ENCODE measurements at regions not wholly inside any gene's neighbourhood (a gene's known extent, or its start where the extent isn't known, plus 50 kb on each side); places are given as distances from the start of the nearest gene placed in this dataset.

GRCh38 chr1:221327954-221328353, 413.9 kb downstream of the DUSP10 start:
- dilution Hi-C loops (cut with MboI; ENCODE audit: extremely low pct_ligation_motif_present, low sequenced_read_pairs) = no loop called here
- H3K4me2 ChIP-seq (ENCODE audit: control insufficient read depth, extremely low read depth, insufficient read depth, low read depth, low read length) = no peak overlapping the region
- TF ChIP-seq EZH2 (IDR thresholded peaks at IDR 0.05; ENCODE audit: low read length) = no peak
- no peak for TF ChIP-seq CTCF (optimal IDR thresholded peaks at IDR 0.05 in 1 of 3, IDR thresholded peaks at IDR 0.05 in 1 of 3, conservative IDR thresholded peaks at IDR 0.05 in 1 of 3; ENCODE audit: extremely low read depth in 1 of 3, insufficient read depth in 2 of 3, low read length in 3 of 3)

GRCh38 chr1:221328371-221328770, 413.5 kb downstream of the DUSP10 start:
- no peaks in the 10 kb centered on the region for H3K27me3 ChIP-seq (ENCODE audit: control insufficient read depth, extremely low read depth, insufficient read depth, low read length)
- TF ChIP-seq CTCF (optimal IDR thresholded peaks at IDR 0.05 in 1 of 3, IDR thresholded peaks at IDR 0.05 in 1 of 3, conservative IDR thresholded peaks at IDR 0.05 in 1 of 3; ENCODE audit: extremely low read depth in 1 of 3, insufficient read depth in 2 of 3, low read length in 3 of 3) (no peak), EZH2 (IDR thresholded peaks at IDR 0.05; ENCODE audit: low read length) (no peak)
- no peaks in the 10 kb centered on the region for H3K9me3 ChIP-seq (ENCODE audit: control insufficient read depth, low read depth, low read length)
- H3K9me1 ChIP-seq (ENCODE audit: control insufficient read depth, extremely low read depth, insufficient read depth, low read length) = no peaks in the 10 kb centered on the region
- H3K4me3 ChIP-seq (ENCODE audit: control insufficient read depth in 2 of 3, extremely low read depth in 1 of 3, insufficient read depth in 2 of 3, low read depth in 1 of 3, low read length in 3 of 3) = no peak overlapping the region
- DNase-seq (ENCODE audit: low read depth, low spot score) (no peak), FAIRE-seq (no peak)
- H4K20me1 ChIP-seq (ENCODE audit: control insufficient read depth, extremely low read depth, insufficient read depth, low read length) = no peaks in the 10 kb centered on the region
- H2AFZ ChIP-seq (ENCODE audit: control insufficient read depth, low read length) = no peak overlapping the region
- dilution Hi-C loops (cut with MboI; ENCODE audit: extremely low pct_ligation_motif_present, low sequenced_read_pairs) = no loop called here
- no peaks in the 10 kb centered on the region for H3K36me3 ChIP-seq (ENCODE audit: control insufficient read depth in 2 of 2, extremely low read depth in 1 of 2, insufficient read depth in 2 of 2, low read length in 2 of 2)
- no peaks in the 10 kb centered on the region for H3K79me2 ChIP-seq (ENCODE audit: control insufficient read depth, insufficient read depth, low read length)
- no peak overlapping the region for H3K27ac ChIP-seq (ENCODE audit: control insufficient read depth, insufficient read depth, low read length)
- no peak overlapping the region for H3K9ac ChIP-seq (ENCODE audit: control insufficient read depth, extremely low read depth, insufficient read depth, low read length)
- no peaks in the 10 kb centered on the region for H3K4me1 ChIP-seq (ENCODE audit: control insufficient read depth, extremely low read depth, insufficient read depth, low read length)
- H3K4me2 ChIP-seq (ENCODE audit: control insufficient read depth, extremely low read depth, insufficient read depth, low read depth, low read length) = no peak overlapping the region

More at GRCh38 chr1:221327954-221328353, 413.9 kb downstream of the DUSP10 start:
- no peak overlapping the region for H2AFZ ChIP-seq (ENCODE audit: control insufficient read depth, low read length)
- no peaks in the 10 kb centered on the region for H3K27me3 ChIP-seq (ENCODE audit: control insufficient read depth, extremely low read depth, insufficient read depth, low read length)
- H3K27ac ChIP-seq (ENCODE audit: control insufficient read depth, insufficient read depth, low read length) = no peak overlapping the region
- no peaks in the 10 kb centered on the region for H3K79me2 ChIP-seq (ENCODE audit: control insufficient read depth, insufficient read depth, low read length)
- H3K4me1 ChIP-seq (ENCODE audit: control insufficient read depth, extremely low read depth, insufficient read depth, low read length) = no peaks in the 10 kb centered on the region
- no peak overlapping the region for H3K4me3 ChIP-seq (ENCODE audit: control insufficient read depth in 2 of 3, extremely low read depth in 1 of 3, insufficient read depth in 2 of 3, low read depth in 1 of 3, low read length in 3 of 3)
- H3K9me3 ChIP-seq (ENCODE audit: control insufficient read depth, low read depth, low read length) = no peaks in the 10 kb centered on the region
- H3K36me3 ChIP-seq (ENCODE audit: control insufficient read depth in 2 of 2, extremely low read depth in 1 of 2, insufficient read depth in 2 of 2, low read length in 2 of 2) = no peaks in the 10 kb centered on the region
- no peaks in the 10 kb centered on the region for H4K20me1 ChIP-seq (ENCODE audit: control insufficient read depth, extremely low read depth, insufficient read depth, low read length)
- FAIRE-seq = no peak
- DNase-seq (ENCODE audit: low read depth, low spot score) = no peak
- H3K9ac ChIP-seq (ENCODE audit: control insufficient read depth, extremely low read depth, insufficient read depth, low read length) = no peak overlapping the region
- no peaks in the 10 kb centered on the region for H3K9me1 ChIP-seq (ENCODE audit: control insufficient read depth, extremely low read depth, insufficient read depth, low read length)
